Keratinocyte (primary cell): ENCODE measurements at regions not wholly inside any gene's neighbourhood (a gene's known extent, or its start where the extent isn't known, plus 50 kb on each side); places are given as distances from the start of the nearest gene placed in this dataset.

Experiments
- DNase-seq: peaks from one replicate; pipeline ENCODE4 v3.0.0-alpha.2; 2011; ENCODE audit warnings: low read depth, missing footprints, low spot score
- FAIRE-seq: peaks from 2 replicates; lab custom pipeline; 2011; peaks lifted over from hg19 to GRCh38; lab: Jason Lieb, UNC
- H2AFZ ChIP-seq: 2 replicates; pipeline ENCODE4 v1.6.0; 2012; ENCODE audit warnings: low read length, control low read depth, inconsistent platforms; ENCODE audit not compliant: control insufficient read depth
- H3K27ac ChIP-seq: 2 replicates; pipeline ENCODE4 v1.5.1; 2011; ENCODE audit warnings: low read length; ENCODE audit not compliant: control insufficient read depth, insufficient read depth
- H3K27me3 ChIP-seq: 3 replicates; pipeline ENCODE4 v1.6.0; 2011; ENCODE audit warnings: low read length; ENCODE audit not compliant: control insufficient read depth, insufficient read depth; ENCODE audit errors: extremely low read depth
- H3K36me3 ChIP-seq, 2 experiments: 2 replicates in 1 of 2; 3 replicates in 1 of 2; pipeline ENCODE4 v1.5.1; 2011; ENCODE audit warnings: low read length in 2 of 2, mild to moderate bottlenecking in 1 of 2; ENCODE audit not compliant: control insufficient read depth in 2 of 2, insufficient read depth in 2 of 2; ENCODE audit errors: extremely low read depth in 1 of 2
- H3K4me1 ChIP-seq: 3 replicates; pipeline ENCODE4 v1.5.1; 2011; ENCODE audit warnings: low read length; ENCODE audit not compliant: control insufficient read depth, insufficient read depth; ENCODE audit errors: extremely low read depth
- H3K4me2 ChIP-seq: 3 replicates; pipeline ENCODE4 v1.6.0; 2011; ENCODE audit warnings: low read depth, low read length; ENCODE audit not compliant: control insufficient read depth, insufficient read depth; ENCODE audit errors: extremely low read depth
- H3K4me3 ChIP-seq, 3 experiments: fragments of 200-600 bp in 1 of 3; sonication (generic) in 1 of 3; 2 replicates in 2 of 3; 3 replicates in 1 of 3; pipeline ENCODE4 v1.5.1; 2011 to 2016; ENCODE audit warnings: low read length in 3 of 3, mild to moderate bottlenecking in 3 of 3, control low read depth in 2 of 3, inconsistent platforms in 1 of 3, low read depth in 1 of 3, mixed read lengths in 1 of 3, mixed run types in 1 of 3, moderate library complexity in 1 of 3; ENCODE audit not compliant: control insufficient read depth in 2 of 3, insufficient read depth in 2 of 3; ENCODE audit errors: extremely low read depth in 1 of 3
- H3K79me2 ChIP-seq: 2 replicates; pipeline ENCODE4 v1.6.0; 2012; ENCODE audit warnings: low read length; ENCODE audit not compliant: control insufficient read depth, insufficient read depth
- H3K9ac ChIP-seq: 3 replicates; pipeline ENCODE4 v1.6.0; 2011; ENCODE audit warnings: low read length; ENCODE audit not compliant: control insufficient read depth, insufficient read depth; ENCODE audit errors: extremely low read depth
- H3K9me1 ChIP-seq: 3 replicates; pipeline ENCODE4 v1.6.0; 2011; ENCODE audit warnings: low read length; ENCODE audit not compliant: control insufficient read depth, insufficient read depth; ENCODE audit errors: extremely low read depth
- H3K9me3 ChIP-seq: 2 replicates; pipeline ENCODE4 v1.5.1; 2012; ENCODE audit warnings: low read depth, low read length; ENCODE audit not compliant: control insufficient read depth
- H4K20me1 ChIP-seq: 3 replicates; pipeline ENCODE4 v1.6.0; 2011; ENCODE audit warnings: low read length; ENCODE audit not compliant: control insufficient read depth, insufficient read depth; ENCODE audit errors: extremely low read depth
- EZH2 ChIP-seq: IDR thresholded peaks from one replicate; pipeline ENCODE4 v1.6.1; 2012; ENCODE audit warnings: inconsistent platforms, mild to moderate bottlenecking, low read length, moderate library complexity
- dilution Hi-C: fragments of 300-500 bp; cut with MboI; formaldehyde crosslinking; loops from one replicate; pipeline ENCODE4 v1.7.0; 2020; ENCODE audit warnings: low sequenced_read_pairs; ENCODE audit not compliant: extremely low pct_ligation_motif_present
- TF ChIP-seq, protein P1 (sequence below), 3 experiments: IDR thresholded peaks in 1 of 3; conservative IDR thresholded peaks in 1 of 3; optimal IDR thresholded peaks in 1 of 3; 2 replicates in 2 of 3; 3 replicates in 1 of 3; pipeline versions ENCODE3 to v1.5.1; 2011; ENCODE audit warnings: low read length in 3 of 3, mild to moderate bottlenecking in 3 of 3, moderate library complexity in 2 of 3, control low read depth in 1 of 3, inconsistent platforms in 1 of 3; ENCODE audit not compliant: insufficient read depth in 2 of 3; ENCODE audit errors: extremely low read depth in 1 of 3

DNA sequence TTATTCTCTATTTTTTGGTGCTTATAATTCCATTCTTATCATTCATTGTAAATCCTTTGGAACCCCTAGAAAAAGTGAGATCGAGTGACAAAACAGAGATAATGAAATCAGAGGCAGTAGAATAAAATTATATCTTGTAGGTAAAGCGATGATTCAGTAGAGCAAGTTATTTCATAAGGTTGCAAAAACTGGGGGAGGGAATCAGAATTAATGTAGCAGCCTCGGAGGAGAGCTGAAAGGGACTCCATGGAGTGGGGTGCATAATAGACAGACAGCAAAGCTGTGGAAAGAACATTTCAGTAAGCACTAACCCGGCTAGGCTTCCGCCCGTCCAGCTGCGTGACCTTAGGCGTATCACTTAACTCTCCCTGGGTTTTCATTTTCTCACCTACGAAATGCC lies 289.7 kb downstream of the EN1 start:
- no peak overlapping the region for H3K9ac ChIP-seq
- no peak overlapping the region for H3K4me2 ChIP-seq
- dilution Hi-C loops, result no loop called here
- no peak for TF ChIP-seq EZH2
- TF ChIP-seq, protein P1, sequence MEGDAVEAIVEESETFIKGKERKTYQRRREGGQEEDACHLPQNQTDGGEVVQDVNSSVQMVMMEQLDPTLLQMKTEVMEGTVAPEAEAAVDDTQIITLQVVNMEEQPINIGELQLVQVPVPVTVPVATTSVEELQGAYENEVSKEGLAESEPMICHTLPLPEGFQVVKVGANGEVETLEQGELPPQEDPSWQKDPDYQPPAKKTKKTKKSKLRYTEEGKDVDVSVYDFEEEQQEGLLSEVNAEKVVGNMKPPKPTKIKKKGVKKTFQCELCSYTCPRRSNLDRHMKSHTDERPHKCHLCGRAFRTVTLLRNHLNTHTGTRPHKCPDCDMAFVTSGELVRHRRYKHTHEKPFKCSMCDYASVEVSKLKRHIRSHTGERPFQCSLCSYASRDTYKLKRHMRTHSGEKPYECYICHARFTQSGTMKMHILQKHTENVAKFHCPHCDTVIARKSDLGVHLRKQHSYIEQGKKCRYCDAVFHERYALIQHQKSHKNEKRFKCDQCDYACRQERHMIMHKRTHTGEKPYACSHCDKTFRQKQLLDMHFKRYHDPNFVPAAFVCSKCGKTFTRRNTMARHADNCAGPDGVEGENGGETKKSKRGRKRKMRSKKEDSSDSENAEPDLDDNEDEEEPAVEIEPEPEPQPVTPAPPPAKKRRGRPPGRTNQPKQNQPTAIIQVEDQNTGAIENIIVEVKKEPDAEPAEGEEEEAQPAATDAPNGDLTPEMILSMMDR (optimal IDR thresholded peaks at IDR 0.05 in 1 of 3, IDR thresholded peaks at IDR 0.05 in 1 of 3, conservative IDR thresholded peaks at IDR 0.05 in 1 of 3; ENCODE audit: extremely low read depth in 1 of 3, insufficient read depth in 2 of 3, low read length in 3 of 3), result no peak
- H2AFZ ChIP-seq, result no peak overlapping the region
- no peak overlapping the region for H3K27ac ChIP-seq
- H3K27me3 ChIP-seq, result no peaks in the 10 kb centered on the region
- FAIRE-seq (no peak), DNase-seq (no peak)
- no peaks in the 10 kb centered on the region for H3K9me1 ChIP-seq
- H3K4me1 ChIP-seq, result no peaks in the 10 kb centered on the region
- H4K20me1 ChIP-seq, result no peaks in the 10 kb centered on the region
- no peaks in the 10 kb centered on the region for H3K79me2 ChIP-seq
- H3K36me3 ChIP-seq, result no peaks in the 10 kb centered on the region
- no peaks in the 10 kb centered on the region for H3K9me3 ChIP-seq
- H3K4me3 ChIP-seq, result no peak overlapping the region

DNA sequence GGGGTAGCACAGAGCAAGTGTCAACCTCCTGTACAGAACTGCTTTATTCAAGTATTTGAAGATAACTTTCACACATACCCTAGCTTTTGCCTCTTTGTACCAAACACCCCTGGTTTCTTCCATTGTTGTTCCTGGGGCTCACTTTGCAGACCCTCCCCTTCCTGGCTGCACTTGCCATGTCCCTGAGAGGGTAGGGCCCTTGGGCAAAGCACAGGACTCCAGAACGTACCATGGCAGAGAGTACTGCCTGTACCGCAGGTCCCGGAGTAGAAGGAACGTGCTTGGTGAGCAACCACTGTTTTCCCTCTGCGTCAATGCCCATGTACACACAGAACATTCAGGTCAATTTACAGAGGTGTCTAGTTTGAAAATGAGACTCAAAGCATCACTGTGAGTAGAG lies 290.4 kb downstream of the EN1 start:
- Histone ChIP-seq H3K4me2 (no peak overlapping the region), H3K9me1 (no peaks in the 10 kb centered on the region), H3K79me2 (no peaks in the 10 kb centered on the region), H3K9me3 (no peaks in the 10 kb centered on the region), H4K20me1 (no peaks in the 10 kb centered on the region), H3K27ac (no peak overlapping the region), H2AFZ (no peak overlapping the region), H3K27me3 (no peaks in the 10 kb centered on the region), H3K4me1 (no peaks in the 10 kb centered on the region), H3K36me3 (no peaks in the 10 kb centered on the region), H3K9ac (no peak overlapping the region), H3K4me3 (no peak overlapping the region)
- dilution Hi-C loops, result no loop called here
- TF ChIP-seq, protein P1 (optimal IDR thresholded peaks at IDR 0.05 in 1 of 3, IDR thresholded peaks at IDR 0.05 in 1 of 3, conservative IDR thresholded peaks at IDR 0.05 in 1 of 3; ENCODE audit: extremely low read depth in 1 of 3, insufficient read depth in 2 of 3, low read length in 3 of 3), result no peak
- no peak for TF ChIP-seq EZH2
- no peak for FAIRE-seq
- no peak for DNase-seq
